KMS-11 (cell line): ENCODE measurements at regions not wholly inside any gene's neighbourhood (a gene's known extent, or its start where the extent isn't known, plus 50 kb on each side); places are given as distances from the start of the nearest gene placed in this dataset.

Source experiments
- H2AFZ ChIP-seq: fragments of 200-600 bp; sonication (generic); 2 replicates; pipeline ENCODE4 v1.6.1; 2016; ENCODE audit warnings: antibody characterized with exemption, mixed run types, low read depth
- H3K27ac ChIP-seq: fragments of 200-600 bp; sonication (generic); 2 replicates; pipeline ENCODE4 v1.6.1; 2016; ENCODE audit warnings: mild to moderate bottlenecking, mixed run types
- H3K27me3 ChIP-seq: fragments of 200-600 bp; sonication (generic); 2 replicates; pipeline ENCODE4 v1.6.1; 2017; ENCODE audit warnings: mild to moderate bottlenecking, low read depth, mixed run types, moderate library complexity; ENCODE audit not compliant: insufficient read depth
- H3K36me3 ChIP-seq: fragments of 200-600 bp; sonication (generic); 2 replicates; pipeline ENCODE4 v1.6.1; 2017; ENCODE audit warnings: mild to moderate bottlenecking, mixed run types; ENCODE audit not compliant: insufficient read depth
- H3K4me1 ChIP-seq: fragments of 200-600 bp; sonication (generic); 2 replicates; pipeline ENCODE4 v1.6.1; 2016; ENCODE audit warnings: mild to moderate bottlenecking, low read depth, mixed run types; ENCODE audit not compliant: poor library complexity, severe bottlenecking
- H3K4me2 ChIP-seq: fragments of 200-600 bp; sonication (generic); 2 replicates; pipeline ENCODE4 v1.7.0; 2016; ENCODE audit warnings: mild to moderate bottlenecking, mixed run types
- H3K4me3 ChIP-seq: fragments of 200-600 bp; sonication (generic); IDR thresholded peaks from 2 replicates; pipeline ENCODE4 v1.6.1; 2017; ENCODE audit warnings: low read depth, low read length, mixed read lengths; ENCODE audit not compliant: insufficient read depth
- H3K79me2 ChIP-seq: fragments of 200-600 bp; sonication (generic); 2 replicates; pipeline ENCODE4 v1.6.1; 2016; ENCODE audit warnings: low read depth, mixed run types; ENCODE audit not compliant: insufficient read depth
- H3K9ac ChIP-seq: fragments of 200-600 bp; sonication (generic); 2 replicates; pipeline ENCODE4 v1.6.1; 2016; ENCODE audit warnings: mild to moderate bottlenecking, mixed run types
- H4K20me1 ChIP-seq: fragments of 200-600 bp; sonication (generic); 2 replicates; pipeline ENCODE4 v1.6.1; 2016; ENCODE audit warnings: mild to moderate bottlenecking, mixed run types; ENCODE audit not compliant: insufficient read depth
- CTCF ChIP-seq: fragments of 200-600 bp; sonication (generic); conservative IDR thresholded peaks from 2 replicates; pipeline ENCODE4 v1.6.1; 2017; ENCODE audit warnings: low read depth, mild to moderate bottlenecking, antibody characterized with exemption, low read length, moderate library complexity, mixed read lengths

GRCh38 chr13:110065780-110066179 is 241.2 kb downstream of the COL4A1 start:
- no peaks in the 10 kb centered on the region for H3K79me2 ChIP-seq
- no peaks in the 10 kb centered on the region for H3K4me1 ChIP-seq
- no peaks in the 10 kb centered on the region for H3K27me3 ChIP-seq
- no peak for TF ChIP-seq CTCF
- H3K27ac ChIP-seq, result no peak overlapping the region
- H4K20me1 ChIP-seq, result no peaks in the 10 kb centered on the region
- H2AFZ ChIP-seq, result no peak overlapping the region
- no peak overlapping the region for H3K4me3 ChIP-seq
- H3K36me3 ChIP-seq, result no peaks in the 10 kb centered on the region
- no peak overlapping the region for H3K4me2 ChIP-seq
- no peak overlapping the region for H3K9ac ChIP-seq

GRCh38 chr13:110063490-110064421 is 243.2 kb downstream of the COL4A1 start:
- H3K9ac ChIP-seq, result no peak overlapping the region
- no peaks in the 10 kb centered on the region for H3K27me3 ChIP-seq
- no peak overlapping the region for H3K4me2 ChIP-seq
- H3K27ac ChIP-seq, result no peak overlapping the region
- no peak overlapping the region for H2AFZ ChIP-seq
- no peak for TF ChIP-seq CTCF
- no peaks in the 10 kb centered on the region for H4K20me1 ChIP-seq
- H3K79me2 ChIP-seq, result no peaks in the 10 kb centered on the region
- no peak overlapping the region for H3K4me3 ChIP-seq
- H3K36me3 ChIP-seq, result no peaks in the 10 kb centered on the region
- no peaks in the 10 kb centered on the region for H3K4me1 ChIP-seq

- Histone ChIP-seq H3K27ac (no peak overlapping the region), H3K4me1 (no peaks in the 10 kb centered on the region), H3K27me3 (no peaks in the 10 kb centered on the region), H3K79me2 (no peaks in the 10 kb centered on the region), H2AFZ (no peak overlapping the region), H3K4me2 (no peak overlapping the region), H3K36me3 (no peaks in the 10 kb centered on the region), H3K9ac (no peak overlapping the region), H3K4me3 (no peak overlapping the region), H4K20me1 (no peaks in the 10 kb centered on the region)
- no peak for TF ChIP-seq CTCF
These were observed 244.0 kb downstream of the COL4A1 start for GRCh38 chr13:110062777-110063442.

GRCh38 chr13:110062077-110062776 is 244.7 kb downstream of the COL4A1 start:
- Histone ChIP-seq H3K27me3 (no peaks in the 10 kb centered on the region), H3K4me2 (no peak overlapping the region), H2AFZ (no peak overlapping the region), H3K36me3 (no peaks in the 10 kb centered on the region), H3K4me3 (no peak overlapping the region), H3K4me1 (no peaks in the 10 kb centered on the region), H3K9ac (no peak overlapping the region), H3K79me2 (no peaks in the 10 kb centered on the region), H4K20me1 (no peaks in the 10 kb centered on the region), H3K27ac (no peak overlapping the region)
- TF ChIP-seq CTCF, result no peak
